Osteocyte (in vitro differentiated cells): ENCODE measurements at regions not wholly inside any gene's neighbourhood (a gene's known extent, or its start where the extent isn't known, plus 50 kb on each side); places are given as distances from the start of the nearest gene placed in this dataset.

Experiments
- DNase-seq: peaks from one replicate; pipeline ENCODE4 v3.0.0; 2021; ENCODE audit warnings: mixed read lengths; ENCODE audit not compliant: unreplicated experiment; ENCODE audit errors: extremely low spot score
- H3K27ac Mint-ChIP-seq: one replicate; pipeline ENCODE4 v1.8.0; 2021; ENCODE audit warnings: mild to moderate bottlenecking, mixed read lengths; ENCODE audit not compliant: unreplicated experiment
- H3K27me3 Mint-ChIP-seq: one replicate; pipeline ENCODE4 v1.8.0; 2021; ENCODE audit warnings: mixed read lengths; ENCODE audit not compliant: unreplicated experiment
- H3K36me3 Mint-ChIP-seq: one replicate; pipeline ENCODE4 v1.8.0; 2021; ENCODE audit warnings: mixed read lengths; ENCODE audit not compliant: unreplicated experiment
- H3K4me1 Mint-ChIP-seq: one replicate; pipeline ENCODE4 v1.8.0; 2021; ENCODE audit warnings: mixed read lengths; ENCODE audit not compliant: unreplicated experiment
- H3K4me3 Mint-ChIP-seq: one replicate; pipeline ENCODE4 v1.8.0; 2021; ENCODE audit warnings: mild to moderate bottlenecking, moderate library complexity, mixed read lengths; ENCODE audit not compliant: unreplicated experiment
- H3K9me3 Mint-ChIP-seq: one replicate; pipeline ENCODE4 v1.8.0; 2021; ENCODE audit warnings: mixed read lengths; ENCODE audit not compliant: unreplicated experiment
- CTCF ChIP-seq: fragments of 200-600 bp; sonication (generic); IDR thresholded peaks from 2 replicates; pipeline ENCODE4 v1.5.0; 2021; ENCODE audit warnings: antibody characterized with exemption, mild to moderate bottlenecking, moderate library complexity

GRCh38 chr20:51148941-51149340, 126.0 kb upstream of the KCNG1 start:
- Mint-ChIP-seq H3K4me1 (no peaks in the 10 kb centered on the region), H3K9me3 (peaks cover 12% of the 10 kb centered on the region), H3K36me3 (no peaks in the 10 kb centered on the region), H3K4me3 (no peak overlapping the region), H3K27ac (no peak overlapping the region), H3K27me3 (peaks cover 62% of the 10 kb centered on the region)
- no peak for TF ChIP-seq CTCF
- no peak for DNase-seq

GRCh38 chr20:51144476-51144875, 121.6 kb upstream of the KCNG1 start:
- Mint-ChIP-seq H3K36me3 (no peaks in the 10 kb centered on the region), H3K27ac (no peak overlapping the region), H3K4me3 (no peak overlapping the region), H3K27me3 (peaks cover 38% of the 10 kb centered on the region), H3K9me3 (peaks cover 12% of the 10 kb centered on the region), H3K4me1 (no peaks in the 10 kb centered on the region)
- TF ChIP-seq CTCF, result no peak
- peak; percentile 65 for DNase-seq

- TF ChIP-seq CTCF, result no peak
- H3K27me3 Mint-ChIP-seq, result peaks cover 34% of the 10 kb centered on the region
- H3K4me3 Mint-ChIP-seq, result no peak overlapping the region
- H3K4me1 Mint-ChIP-seq, result no peaks in the 10 kb centered on the region
- no peaks in the 10 kb centered on the region for H3K36me3 Mint-ChIP-seq
- no peak overlapping the region for H3K27ac Mint-ChIP-seq
- peaks cover 12% of the 10 kb centered on the region for H3K9me3 Mint-ChIP-seq
- DNase-seq, result no peak
Observed at GRCh38 chr20:51143652-51144051, 120.7 kb upstream of the KCNG1 start.

- Mint-ChIP-seq H3K4me1 (no peaks in the 10 kb centered on the region), H3K27me3 (peaks cover 32% of the 10 kb centered on the region), H3K27ac (no peak overlapping the region), H3K4me3 (no peak overlapping the region), H3K36me3 (no peaks in the 10 kb centered on the region), H3K9me3 (peaks cover 12% of the 10 kb centered on the region)
- no peak for DNase-seq
- TF ChIP-seq CTCF, result no peak
Observed at GRCh38 chr20:51142448-51142847, 119.5 kb upstream of the KCNG1 start.

GRCh38 chr20:51140671-51141070, 117.8 kb upstream of the KCNG1 start:
- no peak overlapping the region for H3K27ac Mint-ChIP-seq
- no peak for DNase-seq
- H3K36me3 Mint-ChIP-seq, result no peaks in the 10 kb centered on the region
- peaks cover 2% of the 10 kb centered on the region for H3K9me3 Mint-ChIP-seq
- no peak overlapping the region for H3K4me3 Mint-ChIP-seq
- H3K4me1 Mint-ChIP-seq, result no peaks in the 10 kb centered on the region
- H3K27me3 Mint-ChIP-seq, result peaks cover 21% of the 10 kb centered on the region
- no peak for TF ChIP-seq CTCF
